ENCODE measurements at regions not wholly inside any gene's neighbourhood (a gene's known extent, or its start where the extent isn't known, plus 50 kb on each side); places are given as distances from the start of the nearest gene placed in this dataset.
A peak's percentile ranks its signal among the peaks of the same experiment; 100 is the strongest.

DNA sequence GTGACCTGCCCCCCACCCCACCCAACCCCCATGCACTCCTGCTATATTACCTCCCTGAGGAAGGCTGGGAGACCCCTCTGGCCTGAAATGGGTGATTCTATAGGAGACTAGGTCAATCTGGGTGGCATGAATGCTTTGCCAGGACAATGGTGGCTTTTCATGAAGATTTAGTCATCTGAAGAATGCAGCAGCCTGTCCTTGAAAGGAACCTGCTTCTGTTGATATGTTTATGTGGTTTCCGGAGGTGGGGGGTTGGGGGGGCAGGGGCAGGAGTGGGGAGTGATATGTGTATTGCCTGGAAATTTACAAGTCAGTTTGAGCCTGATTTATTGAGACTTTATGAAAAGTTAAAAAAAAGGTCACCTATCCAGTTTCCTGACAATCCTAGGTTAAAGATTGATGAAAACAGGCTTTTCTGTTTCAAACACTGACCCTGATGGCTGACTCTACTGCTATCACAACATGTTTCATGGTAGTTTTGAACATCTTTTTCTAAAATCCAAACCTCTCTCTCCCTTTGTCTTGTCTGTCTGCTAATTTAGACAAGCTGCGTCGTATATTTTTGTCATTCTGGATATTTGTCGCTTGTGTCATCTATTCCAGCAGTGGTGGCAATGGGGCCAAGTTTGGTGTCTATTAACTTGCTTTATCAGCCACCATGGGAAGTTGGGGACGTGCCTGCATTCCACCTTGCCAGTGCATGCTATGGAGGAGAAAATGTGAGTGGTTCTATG lies 153.7 kb upstream of the EGFLAM start:
- peak in 1 of 2 donors; percentile 34 for DNase-seq
- Histone ChIP-seq H3K27me3 (no peaks in the 10 kb centered on the region), H3K4me1 (no peaks in the 10 kb centered on the region), H3K27ac (no peak overlapping the region), H3K4me3 (no peak overlapping the region), H3K9me3 (no peaks in the 10 kb centered on the region), H3K36me3 (no peaks in the 10 kb centered on the region)
- no peak for TF ChIP-seq EP300 (IDR thresholded peaks at IDR 0.05)
- TF ChIP-seq POLR2AphosphoS5 (IDR thresholded peaks at IDR 0.05), result no peak
- no peak for TF ChIP-seq POLR2A (IDR thresholded peaks at IDR 0.05)
- no peak for TF ChIP-seq CTCF (IDR thresholded peaks at IDR 0.05)
- 41 to 66% (median 54%) methylated on average over 5 of the region's 5 CpGs for WGBS, 5 donors
- intact Hi-C loops (cut with DNase I; ENCODE audit: low total_unique reads), result no loop called here

- Histone ChIP-seq H3K4me3 (no peak overlapping the region), H3K36me3 (no peaks in the 10 kb centered on the region), H3K27ac (no peak overlapping the region), H3K9me3 (no peaks in the 10 kb centered on the region), H3K4me1 (no peaks in the 10 kb centered on the region), H3K27me3 (no peaks in the 10 kb centered on the region)
- TF ChIP-seq POLR2A (IDR thresholded peaks at IDR 0.05) (no peak), EP300 (IDR thresholded peaks at IDR 0.05) (no peak), CTCF (IDR thresholded peaks at IDR 0.05) (no peak)
- intact Hi-C loops (cut with DNase I; ENCODE audit: low total_unique reads), result no loop called here
- DNase-seq, result no peak
- WGBS, 5 donors, result 91 to 96% (median 95%) methylated on average over 10 of the region's 10 CpGs
Observed at GRCh38 chr5:38101897-38102296, 156.5 kb upstream of the EGFLAM start.

- 81 to 86% (median 85%) methylated on average over 3 of the region's 3 CpGs for WGBS, 5 donors
- Histone ChIP-seq H3K4me1 (no peaks in the 10 kb centered on the region), H3K27me3 (peaks cover 0 to 5% (median 0%) of the 10 kb centered on the region in 3 donors), H3K9me3 (no peaks in the 10 kb centered on the region), H3K4me3 (no peak overlapping the region), H3K27ac (no peak overlapping the region), H3K36me3 (no peaks in the 10 kb centered on the region)
- TF ChIP-seq CTCF (IDR thresholded peaks at IDR 0.05) (no peak), POLR2A (IDR thresholded peaks at IDR 0.05) (no peak), POLR2AphosphoS5 (IDR thresholded peaks at IDR 0.05) (no peak), EP300 (IDR thresholded peaks at IDR 0.05) (no peak)
- intact Hi-C loops (cut with DNase I; ENCODE audit: low total_unique reads), result no loop called here
- DNase-seq, result no peak
Observed at GRCh38 chr5:38099205-38100168, 158.9 kb upstream of the EGFLAM start.

DNA sequence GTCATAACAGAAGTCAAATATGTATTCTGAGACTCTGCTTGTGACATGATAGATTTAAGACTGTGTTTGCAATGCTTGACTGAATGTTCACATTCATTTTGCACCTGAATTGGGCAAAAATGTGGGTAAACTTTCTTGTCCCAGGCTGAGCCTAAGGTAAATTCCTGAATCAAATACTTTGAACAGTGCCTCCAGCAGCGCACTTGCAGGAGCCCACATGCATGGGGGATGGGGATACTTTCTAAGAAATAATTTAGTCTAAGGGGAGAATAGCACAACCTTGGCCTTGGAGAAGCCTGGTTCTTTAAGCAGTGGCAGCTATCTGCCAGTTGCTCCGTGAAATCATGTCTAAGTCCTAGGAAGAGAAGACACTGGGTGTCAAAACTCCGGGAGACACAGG lies 163.5 kb upstream of the EGFLAM start:
- Histone ChIP-seq H3K4me1 (no peaks in the 10 kb centered on the region), H3K9me3 (no peaks in the 10 kb centered on the region), H3K27me3 (peaks cover 0 to 5% (median 0%) of the 10 kb centered on the region in 3 donors), H3K27ac (no peak overlapping the region), H3K36me3 (no peaks in the 10 kb centered on the region), H3K4me3 (no peak overlapping the region)
- intact Hi-C loops (cut with DNase I; ENCODE audit: low total_unique reads), result no loop called here
- whole genome bisulfite sequencing, 5 donors, result 54 to 79% (median 71%) methylated on average over 3 of the region's 3 CpGs
- no peak for DNase-seq
- TF ChIP-seq POLR2AphosphoS5 (IDR thresholded peaks at IDR 0.05) (no peak), POLR2A (IDR thresholded peaks at IDR 0.05) (no peak), CTCF (IDR thresholded peaks at IDR 0.05) (no peak), EP300 (IDR thresholded peaks at IDR 0.05) (no peak)
